Suprapubic skin (tissue), 4 donors: ENCODE measurements at regions not wholly inside any gene's neighbourhood (a gene's known extent, or its start where the extent isn't known, plus 50 kb on each side); places are given as distances from the start of the nearest gene placed in this dataset.

ENCODE experiments used
- DNase-seq, 2 donors: peaks; one replicate each; pipeline ENCODE4 v3.0.0-alpha.2; 2019; ENCODE audit warnings: low spot score in 2 of 2
- H3K27ac ChIP-seq: fragments of 200-600 bp; sonication (generic); one replicate; pipeline ENCODE4 v1.5.1; 2019
- H3K27me3 ChIP-seq: fragments of 200-600 bp; sonication (generic); one replicate; pipeline ENCODE4 v1.5.1; 2019
- H3K36me3 ChIP-seq: fragments of 200-600 bp; sonication (generic); one replicate; pipeline ENCODE4 v1.5.1; 2019
- H3K4me1 ChIP-seq: fragments of 200-600 bp; sonication (generic); one replicate; pipeline ENCODE4 v1.5.1; 2019
- H3K4me3 ChIP-seq: fragments of 200-600 bp; sonication (generic); one replicate; pipeline ENCODE4 v1.5.1; 2019; ENCODE audit warnings: mild to moderate bottlenecking
- H3K9me3 ChIP-seq: fragments of 200-600 bp; sonication (generic); one replicate; pipeline ENCODE4 v1.5.1; 2019
- EP300 ChIP-seq: sonication (generic); formaldehyde crosslinking; IDR thresholded peaks from one replicate; pipeline ENCODE4 v1.6.1; 2017; ENCODE audit warnings: antibody characterized with exemption
- POLR2A ChIP-seq, 2 donors: fragments of 450-650 bp; IDR thresholded peaks; one replicate each; pipeline ENCODE4 v1.6.1; 2017; ENCODE audit warnings: antibody characterized with exemption in 2 of 2, mild to moderate bottlenecking in 2 of 2, moderate library complexity in 2 of 2
- POLR2AphosphoS5 ChIP-seq, 3 donors: sonication (generic); formaldehyde crosslinking; IDR thresholded peaks; one replicate each; pipeline ENCODE4 v1.6.1; 2017; ENCODE audit warnings: antibody characterized with exemption in 3 of 3
- WGBS: methylation state at CpG from one replicate; pipeline ENCODE4 v1.1.5; 2018; 5-methylcytosine and 5-hydroxymethylcytosine counted together
- TF ChIP-seq, protein P1 (sequence below), 2 donors: fragments of 200-600 bp in 1 of 2; fragments of 450-650 bp in 1 of 2; sonication (generic) in 1 of 2; IDR thresholded peaks; one replicate each; pipeline ENCODE4 v1.5.1; 2016 to 2019; ENCODE audit warnings: antibody characterized with exemption in 2 of 2, mild to moderate bottlenecking in 1 of 2, moderate library complexity in 1 of 2

DNA sequence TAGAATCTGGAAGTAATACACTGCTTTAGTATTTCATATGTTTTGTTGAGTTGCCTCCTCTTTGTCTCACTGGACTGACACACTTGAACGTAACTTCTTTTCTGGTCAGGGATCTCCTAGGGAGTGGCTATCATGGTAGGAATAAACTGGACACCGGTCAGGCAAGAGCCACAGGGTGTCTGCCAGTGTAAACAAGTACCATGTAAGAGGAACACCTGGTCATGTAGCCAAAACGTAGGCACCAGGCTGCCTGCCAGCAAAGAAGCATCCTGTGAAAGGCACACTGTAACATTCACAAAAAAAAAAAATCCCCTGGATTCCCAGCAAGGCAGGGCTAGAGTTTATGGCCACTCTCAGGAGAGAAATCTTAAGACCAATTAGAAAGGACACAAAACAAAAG is 372.8 kb upstream of the RND3 start:
- no peaks in the 10 kb centered on the region for H3K36me3 ChIP-seq
- TF ChIP-seq, protein P1, sequence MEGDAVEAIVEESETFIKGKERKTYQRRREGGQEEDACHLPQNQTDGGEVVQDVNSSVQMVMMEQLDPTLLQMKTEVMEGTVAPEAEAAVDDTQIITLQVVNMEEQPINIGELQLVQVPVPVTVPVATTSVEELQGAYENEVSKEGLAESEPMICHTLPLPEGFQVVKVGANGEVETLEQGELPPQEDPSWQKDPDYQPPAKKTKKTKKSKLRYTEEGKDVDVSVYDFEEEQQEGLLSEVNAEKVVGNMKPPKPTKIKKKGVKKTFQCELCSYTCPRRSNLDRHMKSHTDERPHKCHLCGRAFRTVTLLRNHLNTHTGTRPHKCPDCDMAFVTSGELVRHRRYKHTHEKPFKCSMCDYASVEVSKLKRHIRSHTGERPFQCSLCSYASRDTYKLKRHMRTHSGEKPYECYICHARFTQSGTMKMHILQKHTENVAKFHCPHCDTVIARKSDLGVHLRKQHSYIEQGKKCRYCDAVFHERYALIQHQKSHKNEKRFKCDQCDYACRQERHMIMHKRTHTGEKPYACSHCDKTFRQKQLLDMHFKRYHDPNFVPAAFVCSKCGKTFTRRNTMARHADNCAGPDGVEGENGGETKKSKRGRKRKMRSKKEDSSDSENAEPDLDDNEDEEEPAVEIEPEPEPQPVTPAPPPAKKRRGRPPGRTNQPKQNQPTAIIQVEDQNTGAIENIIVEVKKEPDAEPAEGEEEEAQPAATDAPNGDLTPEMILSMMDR (IDR thresholded peaks at IDR 0.05) = no peak
- TF ChIP-seq EP300 (no peak), POLR2A (IDR thresholded peaks at IDR 0.05) (no peak), POLR2AphosphoS5 (IDR thresholded peaks at IDR 0.05) (no peak)
- 45% methylated on average over 3 of the region's 3 CpGs for WGBS
- no peak overlapping the region for H3K4me3 ChIP-seq
- H3K9me3 ChIP-seq = no peaks in the 10 kb centered on the region
- H3K27ac ChIP-seq = no peak overlapping the region
- H3K4me1 ChIP-seq = peaks cover 13% of the 10 kb centered on the region
- H3K27me3 ChIP-seq = no peaks in the 10 kb centered on the region
- no peak for DNase-seq

DNA sequence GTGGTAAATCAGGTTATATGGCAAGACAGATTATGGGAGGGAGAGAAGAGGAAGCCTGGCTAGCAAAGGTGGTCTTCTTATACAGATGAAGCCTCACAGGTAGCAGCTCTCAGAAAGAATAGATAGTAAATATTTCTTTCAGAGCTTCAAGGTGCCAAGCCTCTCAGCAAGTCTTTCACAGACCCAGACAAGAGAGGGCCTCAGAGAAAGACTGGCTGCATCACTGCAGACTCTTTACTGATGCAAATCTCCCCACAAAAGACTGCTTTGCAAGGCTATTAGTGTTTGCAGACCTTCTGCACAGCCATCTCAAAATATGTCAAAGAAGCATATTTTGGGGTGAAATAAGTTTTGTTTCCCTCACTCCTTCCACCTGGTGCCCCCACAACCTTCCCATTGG is 372.4 kb upstream of the RND3 start:
- Histone ChIP-seq H3K36me3 (no peaks in the 10 kb centered on the region), H3K27ac (no peak overlapping the region), H3K4me1 (peaks cover 13% of the 10 kb centered on the region), H3K9me3 (no peaks in the 10 kb centered on the region), H3K4me3 (no peak overlapping the region), H3K27me3 (no peaks in the 10 kb centered on the region)
- TF ChIP-seq POLR2A (IDR thresholded peaks at IDR 0.05) = no peak
- DNase-seq = no peak

DNA sequence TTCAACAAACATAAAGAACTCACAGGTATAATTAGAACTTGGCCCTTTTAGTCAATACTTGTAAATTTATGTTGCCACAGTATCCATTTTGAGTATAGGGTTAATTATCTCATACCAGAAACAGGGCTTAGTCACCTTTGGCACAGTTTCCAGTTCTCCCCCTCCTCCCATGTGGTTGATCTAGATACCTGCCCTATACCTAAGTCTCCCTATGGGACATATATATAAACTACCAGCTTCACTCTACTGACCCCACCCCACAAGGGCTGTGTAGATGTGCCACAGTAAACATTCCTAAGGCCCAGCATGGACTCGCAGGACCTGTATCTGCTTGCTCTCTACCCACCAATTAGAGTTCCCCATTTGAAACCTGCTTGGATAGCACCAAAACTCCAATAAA is 371.7 kb upstream of the RND3 start:
- TF ChIP-seq POLR2A (IDR thresholded peaks at IDR 0.05) = no peak
- TF ChIP-seq, protein P1 (IDR thresholded peaks at IDR 0.05) = no peak
- TF ChIP-seq POLR2AphosphoS5 (IDR thresholded peaks at IDR 0.05) = no peak
- no peak for TF ChIP-seq EP300
- no peaks in the 10 kb centered on the region for H3K36me3 ChIP-seq
- H3K27me3 ChIP-seq = no peaks in the 10 kb centered on the region
- 45% methylated on average over 1 of the region's 1 CpG for WGBS
- H3K27ac ChIP-seq = no peak overlapping the region
- no peak for DNase-seq
- peaks cover 13% of the 10 kb centered on the region for H3K4me1 ChIP-seq
- H3K4me3 ChIP-seq = no peak overlapping the region
- no peaks in the 10 kb centered on the region for H3K9me3 ChIP-seq

DNA sequence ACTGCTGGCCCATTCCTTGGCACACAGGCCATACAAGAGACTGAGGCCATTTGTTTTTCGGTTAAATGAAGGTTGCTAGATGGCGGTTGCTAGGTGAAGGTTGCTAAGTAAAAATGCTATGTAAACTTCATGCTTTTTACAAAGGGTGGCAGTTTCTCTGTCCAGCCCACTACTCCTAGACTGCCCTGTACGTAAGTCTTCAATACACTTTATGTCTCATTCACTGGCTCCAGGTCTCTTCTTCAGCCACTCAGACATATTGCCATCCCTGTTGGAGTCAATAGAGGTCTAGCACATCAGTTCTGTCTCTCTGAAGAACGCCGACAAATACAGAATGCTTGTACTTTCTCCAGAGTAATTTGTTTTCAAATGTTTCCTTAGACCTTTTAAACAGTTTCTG is 370.9 kb upstream of the RND3 start:
- Histone ChIP-seq H3K4me1 (peaks cover 13% of the 10 kb centered on the region), H3K4me3 (no peak overlapping the region), H3K9me3 (no peaks in the 10 kb centered on the region), H3K27ac (no peak overlapping the region), H3K36me3 (no peaks in the 10 kb centered on the region), H3K27me3 (no peaks in the 10 kb centered on the region)
- TF ChIP-seq POLR2A (IDR thresholded peaks at IDR 0.05) (no peak), EP300 (no peak), POLR2AphosphoS5 (IDR thresholded peaks at IDR 0.05) (no peak)
- TF ChIP-seq, protein P1 (IDR thresholded peaks at IDR 0.05) = no peak
- 87% methylated on average over 5 of the region's 5 CpGs for WGBS
- DNase-seq = no peak

DNA sequence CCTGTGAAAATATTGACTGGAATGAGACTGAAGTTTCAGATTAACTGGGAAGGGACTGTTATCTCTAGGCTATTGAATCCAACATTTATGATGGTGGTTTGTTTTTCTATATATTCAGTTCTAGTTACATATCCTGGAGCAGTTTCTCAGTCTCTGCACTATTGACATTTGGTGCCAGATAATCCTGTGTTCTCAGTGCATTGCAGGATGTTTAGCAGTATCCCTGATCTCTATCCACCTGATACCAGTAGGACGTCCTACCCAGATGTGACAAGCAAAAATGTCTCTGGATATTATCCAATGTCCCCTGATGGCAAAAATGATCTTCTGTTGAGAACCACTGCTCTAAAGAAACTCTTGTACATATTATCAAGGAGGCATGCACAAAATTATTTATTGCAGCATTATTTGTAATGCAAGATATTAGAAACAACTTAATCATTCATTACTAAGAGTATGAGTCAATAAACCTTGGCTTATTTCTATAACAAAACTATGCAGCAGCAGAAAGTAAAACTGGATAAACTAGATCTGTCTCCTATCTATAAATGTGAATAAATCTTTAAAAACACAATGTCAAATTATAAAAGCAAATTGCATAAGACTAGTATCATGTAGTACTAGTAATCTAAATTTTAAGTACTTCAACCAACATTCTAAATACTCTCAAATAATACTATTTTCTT is 369.3 kb upstream of the RND3 start:
- WGBS = 38% methylated on average over 1 of the region's 1 CpG
- no peak for DNase-seq
- Histone ChIP-seq H3K4me3 (no peak overlapping the region), H3K4me1 (peaks cover 13% of the 10 kb centered on the region), H3K9me3 (no peaks in the 10 kb centered on the region), H3K27me3 (no peaks in the 10 kb centered on the region), H3K36me3 (no peaks in the 10 kb centered on the region), H3K27ac (no peak overlapping the region)
- TF ChIP-seq POLR2A (IDR thresholded peaks at IDR 0.05) (no peak), EP300 (no peak), POLR2AphosphoS5 (IDR thresholded peaks at IDR 0.05) (no peak)
- TF ChIP-seq, protein P1 (IDR thresholded peaks at IDR 0.05) = no peak

DNA sequence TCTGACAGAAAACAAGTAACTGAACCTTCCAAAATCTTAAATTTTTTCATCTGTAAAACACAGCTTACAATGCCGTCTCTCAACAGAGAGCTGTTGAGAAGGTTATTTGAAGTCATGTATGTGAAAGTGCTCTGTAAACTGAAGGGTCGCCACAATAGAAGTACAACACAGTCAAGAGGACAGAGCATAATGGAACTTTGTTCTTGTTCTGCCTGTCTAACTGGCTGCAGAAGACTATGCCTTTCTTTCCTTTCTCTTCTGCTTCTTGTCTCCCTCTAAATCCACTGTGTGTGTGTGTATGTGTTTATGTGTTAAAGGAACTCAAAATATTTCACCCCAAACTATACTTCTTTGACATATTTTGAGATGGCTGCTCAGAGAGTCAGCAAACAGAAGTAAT is 365.8 kb upstream of the RND3 start:
- Histone ChIP-seq H3K36me3 (no peaks in the 10 kb centered on the region), H3K9me3 (no peaks in the 10 kb centered on the region), H3K27me3 (no peaks in the 10 kb centered on the region), H3K4me1 (peaks cover 5% of the 10 kb centered on the region), H3K4me3 (no peak overlapping the region), H3K27ac (no peak overlapping the region)
- no peak for DNase-seq
- 84% methylated on average over 2 of the region's 2 CpGs for WGBS
- TF ChIP-seq EP300 (no peak), POLR2A (IDR thresholded peaks at IDR 0.05) (no peak), POLR2AphosphoS5 (IDR thresholded peaks at IDR 0.05) (no peak)
- TF ChIP-seq, protein P1 (IDR thresholded peaks at IDR 0.05) = no peak
